ENCODE measurements at regions not wholly inside any gene's neighbourhood (a gene's known extent, or its start where the extent isn't known, plus 50 kb on each side); places are given as distances from the start of the nearest gene placed in this dataset.

GRCh38 chr3:66165660-66166059 lies 55.1 kb upstream of the SLC25A26 start:
- no peak for DNase-seq

- no peak for DNase-seq
These were observed 56.6 kb upstream of the SLC25A26 start for GRCh38 chr3:66164155-66164554.

DNA sequence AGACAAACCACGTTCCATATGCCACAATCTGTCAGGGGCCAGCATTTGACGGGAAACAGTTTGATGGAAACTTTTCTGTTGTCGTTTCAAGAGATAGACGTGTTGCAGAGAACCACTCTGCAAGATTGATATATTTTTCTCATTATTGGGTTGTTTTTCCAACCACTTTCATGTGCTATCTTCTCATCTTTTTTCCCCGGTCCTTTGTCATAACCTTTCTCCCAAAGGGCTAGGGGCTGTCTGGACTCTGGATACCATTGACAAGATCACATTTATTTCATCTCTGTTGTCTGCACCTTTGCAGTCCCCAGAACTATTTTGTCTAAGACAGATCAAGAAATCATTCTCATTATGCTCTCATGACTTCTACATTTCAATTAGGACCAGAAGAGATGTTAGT lies 57.6 kb upstream of the SLC25A26 start:
- no peak for DNase-seq

- no peak for DNase-seq
These were observed 58.0 kb upstream of the SLC25A26 start for GRCh38 chr3:66162766-66163165.

DNA sequence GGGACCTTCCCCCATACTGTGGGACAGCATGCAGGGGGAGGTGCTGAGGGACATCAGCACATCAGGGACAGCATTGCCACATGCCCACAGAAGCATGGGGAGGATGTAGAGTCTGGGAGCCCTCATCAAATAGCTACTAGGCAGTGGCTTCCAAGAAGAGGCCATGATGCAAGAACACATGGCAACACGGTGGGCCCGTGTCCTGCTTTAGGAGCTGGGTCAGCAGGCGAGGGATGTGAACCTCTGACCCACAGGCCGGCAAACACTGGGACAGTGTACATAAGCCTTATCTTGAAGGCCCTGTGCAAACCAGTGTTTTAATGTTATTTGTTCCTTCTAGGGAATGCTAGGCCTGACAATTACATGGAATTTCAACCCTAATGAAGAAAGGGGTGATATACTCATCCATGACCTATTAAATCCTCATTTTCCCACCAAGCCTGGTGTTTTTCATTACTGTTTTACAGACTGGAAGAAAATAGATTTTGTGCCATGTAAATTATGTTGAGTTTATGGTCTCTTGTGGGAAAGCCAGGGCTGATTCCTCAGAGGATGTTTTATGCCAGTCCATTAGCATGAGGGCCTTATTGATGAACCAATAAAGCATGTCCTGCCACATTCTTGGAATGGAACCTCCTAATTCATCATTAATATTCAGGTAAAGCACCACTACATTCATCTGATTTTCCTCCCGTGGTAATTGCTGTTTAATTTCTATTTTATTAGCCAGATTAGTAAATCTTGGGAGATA lies 61.7 kb upstream of the SLC25A26 start:
- no peak for DNase-seq

DNA sequence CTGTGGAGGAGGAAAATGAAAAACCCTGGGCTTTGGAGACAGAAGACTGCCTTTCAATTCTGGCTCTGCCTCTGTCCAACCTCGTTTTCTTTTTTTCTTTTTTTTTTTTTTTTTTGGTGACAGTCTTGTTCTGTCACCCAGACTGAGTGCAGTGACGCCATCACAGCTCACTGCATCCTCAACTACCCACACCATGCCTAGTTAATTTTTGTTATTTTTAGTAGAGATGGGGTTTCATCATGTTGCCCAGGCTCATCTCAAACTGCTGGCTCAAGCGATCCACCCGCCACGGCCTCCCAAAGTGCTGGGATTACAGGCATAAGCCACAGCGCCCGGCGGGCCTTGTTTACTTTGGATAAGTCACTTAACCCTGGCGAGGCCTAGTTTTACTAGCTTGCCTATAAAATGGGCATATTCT lies 66.3 kb upstream of the SLC25A26 start:
- no peak for DNase-seq

DNA sequence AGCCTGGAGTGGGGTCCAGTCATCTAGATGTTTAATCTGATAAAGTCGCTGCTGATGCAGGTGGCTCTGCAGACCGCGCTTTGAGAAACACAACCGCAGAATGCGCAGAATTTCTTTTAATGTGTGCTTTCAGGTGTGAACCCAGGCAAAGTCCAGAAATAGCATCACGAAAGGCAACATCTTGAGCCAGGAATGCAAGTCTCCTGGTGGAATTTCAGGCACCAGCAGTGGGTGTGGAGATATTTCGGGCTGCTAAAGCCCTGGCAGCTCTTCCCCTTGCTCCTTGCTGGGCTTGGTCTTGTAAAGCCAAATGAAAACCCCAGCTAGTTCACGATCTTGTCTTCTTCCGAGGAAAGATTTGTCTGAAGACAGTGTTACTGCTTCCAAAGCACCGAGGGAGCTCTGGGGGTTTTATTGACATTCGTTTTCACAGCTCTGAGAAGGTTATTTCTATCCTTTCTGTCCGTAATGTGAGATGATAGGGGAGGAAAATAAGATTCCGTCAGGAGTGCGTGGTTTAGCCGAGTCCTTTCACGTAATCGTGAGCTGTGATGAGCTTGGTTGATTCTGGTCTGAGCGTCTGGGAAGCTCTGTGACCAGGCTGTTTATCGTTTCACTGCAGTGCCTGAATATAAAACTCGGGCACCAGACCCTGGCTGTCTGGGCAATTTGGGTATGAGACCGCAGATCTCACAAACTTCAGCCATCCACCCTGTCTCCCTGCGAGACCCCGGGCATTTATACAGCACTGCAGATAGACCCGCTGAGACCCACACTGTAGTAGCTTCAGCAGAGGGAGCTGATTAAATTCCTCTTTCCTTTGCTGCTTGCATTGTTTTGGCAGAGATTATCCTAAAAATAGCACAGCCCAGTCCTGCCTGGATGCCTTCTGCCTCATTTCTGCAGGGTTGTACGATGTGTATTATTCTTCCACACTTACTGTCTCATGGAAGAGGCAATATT lies 67.0 kb upstream of the SLC25A26 start:
- DNase-seq: no peak

GRCh38 chr3:66152336-66152735 lies 68.5 kb upstream of the SLC25A26 start:
- DNase-seq: no peak

DNA sequence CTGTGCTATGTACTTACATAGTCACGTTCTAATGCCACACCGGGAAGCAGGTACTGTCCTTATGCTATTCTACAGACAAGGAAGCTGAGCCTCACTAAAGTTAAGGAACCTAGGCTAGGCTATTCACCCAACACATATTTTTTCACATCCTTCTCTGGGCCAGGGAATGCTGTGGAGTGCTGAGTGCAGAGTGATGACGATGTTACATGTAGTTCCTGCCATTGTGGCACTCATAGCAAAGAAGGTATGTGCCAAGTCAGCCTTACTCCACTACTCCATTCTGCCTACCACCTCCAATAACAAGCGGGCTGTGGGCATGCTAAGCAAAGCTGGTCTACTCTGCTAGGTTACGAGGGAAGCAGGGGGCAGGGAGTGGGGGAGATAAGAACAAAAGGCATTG lies 69.8 kb upstream of the SLC25A26 start:
- no peak for DNase-seq

- DNase-seq: no peak
These were observed 71.5 kb upstream of the SLC25A26 start for GRCh38 chr3:66149269-66149668.

DNA sequence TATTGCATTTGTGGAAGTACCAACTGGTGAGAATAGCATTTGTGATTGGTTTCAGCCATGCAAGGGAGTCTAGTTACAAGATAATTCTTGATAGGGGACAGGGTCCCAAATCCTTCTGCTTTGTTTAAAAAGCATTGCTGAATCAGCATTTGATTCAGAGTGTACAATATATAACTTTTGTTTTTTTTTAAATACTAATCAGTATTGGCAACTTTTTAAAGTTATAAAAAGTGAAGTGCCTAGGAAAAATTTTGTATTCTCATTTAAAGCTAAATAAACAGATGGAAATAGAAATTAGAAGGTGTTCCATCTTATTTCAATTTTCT lies 75.4 kb upstream of the SLC25A26 start:
- no peak for DNase-seq

GRCh38 chr3:66144568-66145407 lies 76.0 kb upstream of the SLC25A26 start:
- DNase-seq: peak in 1 of 3 experiments; percentile 0

DNA sequence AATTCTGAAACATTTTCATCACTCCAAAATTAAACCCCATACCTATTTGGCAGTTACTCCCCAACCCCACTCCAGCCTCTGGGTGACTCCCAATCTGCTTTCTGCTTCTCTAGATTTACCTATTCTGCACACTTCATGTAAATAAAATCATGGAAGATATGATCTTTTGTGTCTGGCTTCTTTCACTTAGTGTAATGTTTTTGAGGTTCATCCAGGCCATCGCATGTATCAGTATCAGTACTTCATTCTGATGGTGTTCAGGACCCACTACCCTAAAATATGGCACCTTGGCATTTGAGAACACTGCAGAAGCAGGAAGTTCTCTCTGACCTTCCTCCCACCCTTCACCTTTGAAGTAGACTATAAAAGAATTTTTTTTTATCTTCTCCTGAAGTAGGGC lies 78.7 kb upstream of the SLC25A26 start:
- no peak for DNase-seq

DNA sequence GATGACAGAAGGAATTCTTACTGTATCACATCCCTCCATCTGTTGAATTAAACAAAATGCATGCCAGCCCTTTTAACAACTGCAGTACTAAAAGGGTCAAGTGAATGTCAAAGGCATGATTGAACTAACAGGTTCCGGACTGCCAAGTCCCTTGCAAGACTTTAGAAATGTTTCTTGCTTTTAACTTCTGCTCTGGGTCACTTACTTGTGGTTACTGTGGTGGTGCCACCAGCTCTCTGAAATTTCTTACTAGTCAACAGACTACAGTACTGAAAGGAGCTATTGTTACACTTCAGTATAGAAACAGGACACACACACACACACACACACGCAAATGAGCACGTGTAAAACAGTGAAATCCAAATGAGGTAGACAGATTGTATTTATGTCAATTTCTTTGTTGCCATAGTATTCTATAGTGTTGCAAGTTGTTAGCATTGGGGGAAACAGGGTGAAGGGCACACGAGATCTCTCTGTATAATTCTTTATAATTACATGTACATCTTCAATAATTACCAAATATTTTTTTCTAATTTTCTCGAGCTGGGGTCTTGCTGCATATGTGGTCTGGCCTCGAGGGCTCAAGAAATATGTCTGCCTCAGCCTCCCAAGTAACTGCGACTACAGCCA lies 79.9 kb upstream of the SLC25A26 start:
- no peak for DNase-seq

DNA sequence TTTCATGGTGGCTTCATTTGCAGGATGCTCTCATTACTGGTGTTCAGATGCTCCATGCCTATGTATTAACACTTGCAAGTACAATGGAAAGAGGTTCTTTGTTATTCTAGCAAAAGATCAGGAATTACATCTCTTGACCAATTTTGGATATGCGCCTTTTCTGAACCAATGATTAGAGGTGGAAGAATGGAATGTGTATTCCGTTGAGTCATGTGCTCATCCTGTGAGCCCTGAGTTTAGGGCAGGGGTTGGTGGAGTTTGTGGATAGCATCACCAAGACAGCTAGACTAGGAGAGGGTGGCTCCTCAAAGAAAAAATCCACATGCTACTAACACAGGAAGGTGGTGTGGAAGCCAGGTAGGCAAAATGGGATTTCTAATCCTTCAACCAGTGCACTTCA lies 80.7 kb upstream of the SLC25A26 start:
- no peak for DNase-seq

GRCh38 chr3:66139415-66139814 lies 81.4 kb upstream of the SLC25A26 start:
- DNase-seq: no peak

GRCh38 chr3:66138336-66139313 lies 82.2 kb upstream of the SLC25A26 start:
- peak; percentile 30 to 72 (median 53) for DNase-seq

GRCh38 chr3:66136597-66136996 lies 84.2 kb upstream of the SLC25A26 start:
- DNase-seq: no peak

GRCh38 chr3:66133853-66134445 lies 86.9 kb upstream of the SLC25A26 start:
- no peak for DNase-seq

- DNase-seq: no peak
These were observed 87.6 kb upstream of the SLC25A26 start for GRCh38 chr3:66133050-66133757.
